Right atrium auricular region (tissue), 2 donors: ENCODE measurements at regions not wholly inside any gene's neighbourhood (a gene's known extent, or its start where the extent isn't known, plus 50 kb on each side); places are given as distances from the start of the nearest gene placed in this dataset.

ENCODE experiments used
- DNase-seq: peaks from one replicate; pipeline ENCODE4 v3.0.0-alpha.2; 2019; ENCODE audit warnings: low spot score
- H3K27ac ChIP-seq, 2 donors: fragments of 200-600 bp; sonication (generic); 1 replicate in 1 of 2; 2 replicates in 1 of 2; pipeline ENCODE4 v1.5.1; 2016 to 2019
- H3K27me3 ChIP-seq, 2 donors: fragments of 200-600 bp; sonication (generic); one replicate each; pipeline versions ENCODE4 v1.5.1 to v1.6.0; 2017 to 2019
- H3K36me3 ChIP-seq: fragments of 200-600 bp; sonication (generic); one replicate; pipeline ENCODE4 v1.5.1; 2016
- H3K4me1 ChIP-seq, 2 donors: fragments of 200-600 bp; sonication (generic); one replicate each; pipeline versions ENCODE4 v1.5.1 to v1.6.0; 2017 to 2019
- H3K4me3 ChIP-seq, 2 donors: fragments of 200-600 bp; sonication (generic); 1 replicate in 1 of 2; 2 replicates in 1 of 2; pipeline ENCODE4 v1.5.1; 2017 to 2019; ENCODE audit warnings: mild to moderate bottlenecking in 1 of 2, moderate library complexity in 1 of 2
- H3K9me3 ChIP-seq, 2 donors: fragments of 200-600 bp; sonication (generic); one replicate each; pipeline ENCODE4 v1.5.1; 2019
- TF ChIP-seq, protein P1 (sequence below), 2 donors: fragments of 200-600 bp; sonication (generic); IDR thresholded peaks; one replicate each; pipeline ENCODE4 v1.5.1; 2019; ENCODE audit warnings: antibody characterized with exemption in 2 of 2

- DNase-seq = no peak
- TF ChIP-seq, protein P1, sequence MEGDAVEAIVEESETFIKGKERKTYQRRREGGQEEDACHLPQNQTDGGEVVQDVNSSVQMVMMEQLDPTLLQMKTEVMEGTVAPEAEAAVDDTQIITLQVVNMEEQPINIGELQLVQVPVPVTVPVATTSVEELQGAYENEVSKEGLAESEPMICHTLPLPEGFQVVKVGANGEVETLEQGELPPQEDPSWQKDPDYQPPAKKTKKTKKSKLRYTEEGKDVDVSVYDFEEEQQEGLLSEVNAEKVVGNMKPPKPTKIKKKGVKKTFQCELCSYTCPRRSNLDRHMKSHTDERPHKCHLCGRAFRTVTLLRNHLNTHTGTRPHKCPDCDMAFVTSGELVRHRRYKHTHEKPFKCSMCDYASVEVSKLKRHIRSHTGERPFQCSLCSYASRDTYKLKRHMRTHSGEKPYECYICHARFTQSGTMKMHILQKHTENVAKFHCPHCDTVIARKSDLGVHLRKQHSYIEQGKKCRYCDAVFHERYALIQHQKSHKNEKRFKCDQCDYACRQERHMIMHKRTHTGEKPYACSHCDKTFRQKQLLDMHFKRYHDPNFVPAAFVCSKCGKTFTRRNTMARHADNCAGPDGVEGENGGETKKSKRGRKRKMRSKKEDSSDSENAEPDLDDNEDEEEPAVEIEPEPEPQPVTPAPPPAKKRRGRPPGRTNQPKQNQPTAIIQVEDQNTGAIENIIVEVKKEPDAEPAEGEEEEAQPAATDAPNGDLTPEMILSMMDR (IDR thresholded peaks at IDR 0.05) = no peak
- H3K27me3 ChIP-seq = no peaks in the 10 kb centered on the region
Observed at GRCh38 chr5:3893975-3894374, 298.3 kb downstream of the IRX1 start.

GRCh38 chr5:3896098-3896497 lies 300.5 kb downstream of the IRX1 start:
- Histone ChIP-seq H3K27ac (no peak overlapping the region), H3K4me3 (no peak overlapping the region), H3K36me3 (no peaks in the 10 kb centered on the region), H3K27me3 (no peaks in the 10 kb centered on the region), H3K4me1 (no peaks in the 10 kb centered on the region), H3K9me3 (no peaks in the 10 kb centered on the region)
- no peak for DNase-seq
- TF ChIP-seq, protein P1 (IDR thresholded peaks at IDR 0.05) = no peak

More at GRCh38 chr5:3893975-3894374, 298.3 kb downstream of the IRX1 start:
- H3K27ac ChIP-seq = no peak overlapping the region
- H3K4me3 ChIP-seq = no peak overlapping the region
- no peaks in the 10 kb centered on the region for H3K4me1 ChIP-seq
- H3K9me3 ChIP-seq = no peaks in the 10 kb centered on the region
- H3K36me3 ChIP-seq = no peaks in the 10 kb centered on the region

DNA sequence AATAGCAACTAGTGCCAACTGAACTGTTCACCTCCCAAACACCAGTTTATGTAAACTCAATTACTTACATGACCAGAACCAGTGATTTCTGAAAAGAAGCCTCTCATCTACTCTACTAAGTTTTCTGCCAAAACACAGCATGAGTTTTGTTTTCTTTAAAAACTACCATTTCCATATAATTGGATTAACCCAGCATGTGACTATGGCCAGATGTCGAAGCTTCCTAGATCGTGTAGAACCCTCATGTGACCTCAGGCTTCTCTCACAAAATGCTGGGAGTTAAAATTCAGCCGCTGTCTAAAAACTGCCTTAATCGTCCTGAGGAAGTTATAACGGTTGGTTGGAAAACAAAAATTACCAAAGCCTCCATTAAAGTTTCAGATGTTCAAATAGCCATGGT lies 303.5 kb downstream of the IRX1 start:
- Histone ChIP-seq H3K9me3 (no peaks in the 10 kb centered on the region), H3K27ac (no peak overlapping the region), H3K4me1 (no peaks in the 10 kb centered on the region), H3K36me3 (no peaks in the 10 kb centered on the region), H3K27me3 (no peaks in the 10 kb centered on the region), H3K4me3 (no peak overlapping the region)
- no peak for DNase-seq
- TF ChIP-seq, protein P1 (IDR thresholded peaks at IDR 0.05) = no peak

GRCh38 chr5:3904584-3904983 lies 309.0 kb downstream of the IRX1 start:
- Histone ChIP-seq H3K27me3 (no peaks in the 10 kb centered on the region), H3K4me1 (no peaks in the 10 kb centered on the region), H3K36me3 (no peaks in the 10 kb centered on the region), H3K4me3 (no peak overlapping the region), H3K27ac (no peak overlapping the region), H3K9me3 (no peaks in the 10 kb centered on the region)
- TF ChIP-seq, protein P1 (IDR thresholded peaks at IDR 0.05) = no peak
- DNase-seq = no peak

- H3K4me3 ChIP-seq = no peak overlapping the region
- H3K27ac ChIP-seq = no peak overlapping the region
- H3K27me3 ChIP-seq = no peaks in the 10 kb centered on the region
- no peaks in the 10 kb centered on the region for H3K4me1 ChIP-seq
- DNase-seq = no peak
- H3K36me3 ChIP-seq = no peaks in the 10 kb centered on the region
- TF ChIP-seq, protein P1 (IDR thresholded peaks at IDR 0.05) = no peak
- H3K9me3 ChIP-seq = no peaks in the 10 kb centered on the region
Observed at GRCh38 chr5:3905031-3905430, 309.4 kb downstream of the IRX1 start.

DNA sequence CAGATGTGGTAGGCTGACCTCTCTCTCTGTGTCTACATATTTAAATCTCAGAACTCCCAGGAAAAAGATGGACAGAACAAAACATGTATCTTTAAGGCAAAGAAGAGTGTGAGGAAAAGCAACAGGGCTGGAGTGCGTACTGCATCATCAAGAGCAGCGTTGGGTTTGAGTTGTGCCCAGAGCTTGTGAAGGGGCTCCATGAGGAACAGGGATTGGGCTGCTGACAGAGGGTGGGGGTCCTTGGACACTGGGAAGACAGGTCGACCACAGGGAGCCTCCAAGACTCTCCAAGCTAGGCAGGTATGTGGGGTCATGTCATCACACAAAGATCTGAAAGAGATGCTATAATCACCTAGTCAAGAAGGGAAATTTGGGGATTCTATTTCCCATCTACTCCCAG lies 309.9 kb downstream of the IRX1 start:
- TF ChIP-seq, protein P1 (IDR thresholded peaks at IDR 0.05) = no peak
- Histone ChIP-seq H3K36me3 (no peaks in the 10 kb centered on the region), H3K4me3 (no peak overlapping the region), H3K9me3 (no peaks in the 10 kb centered on the region), H3K27me3 (no peaks in the 10 kb centered on the region), H3K4me1 (no peaks in the 10 kb centered on the region), H3K27ac (no peak overlapping the region)
- no peak for DNase-seq
